ENCODE measurements at regions not wholly inside any gene's neighbourhood (a gene's known extent, or its start where the extent isn't known, plus 50 kb on each side); places are given as distances from the start of the nearest gene placed in this dataset.

DNA sequence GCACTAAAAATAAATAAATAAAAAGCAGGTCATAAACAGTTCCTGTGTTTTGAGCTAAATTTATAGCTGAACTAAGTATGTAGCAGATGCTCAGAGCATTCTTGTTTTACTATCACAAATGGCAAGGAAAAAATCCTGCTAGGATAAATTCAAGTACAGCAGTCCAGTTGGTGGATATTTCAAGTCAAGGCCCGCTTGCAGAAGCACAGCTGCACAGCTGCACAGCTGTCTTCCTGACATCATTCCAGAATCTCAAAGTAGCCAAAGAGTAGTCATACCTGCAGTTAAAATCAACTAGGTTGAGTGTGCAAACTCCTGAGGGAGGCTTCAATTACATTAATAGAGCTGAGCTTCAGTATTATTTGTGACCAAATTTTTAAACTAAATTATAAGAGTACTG, 297.7 kb upstream of the MANEA start:
- no peaks in the 10 kb centered on the region for H3K36me3 Mint-ChIP-seq (ENCODE audit: low read depth)
- H3K27me3 Mint-ChIP-seq (ENCODE audit: insufficient read depth) = no peaks in the 10 kb centered on the region
- H3K4me3 Mint-ChIP-seq = no peak overlapping the region
- peaks cover 43% of the 10 kb centered on the region for H3K9me3 Mint-ChIP-seq
- TF ChIP-seq, protein P1, sequence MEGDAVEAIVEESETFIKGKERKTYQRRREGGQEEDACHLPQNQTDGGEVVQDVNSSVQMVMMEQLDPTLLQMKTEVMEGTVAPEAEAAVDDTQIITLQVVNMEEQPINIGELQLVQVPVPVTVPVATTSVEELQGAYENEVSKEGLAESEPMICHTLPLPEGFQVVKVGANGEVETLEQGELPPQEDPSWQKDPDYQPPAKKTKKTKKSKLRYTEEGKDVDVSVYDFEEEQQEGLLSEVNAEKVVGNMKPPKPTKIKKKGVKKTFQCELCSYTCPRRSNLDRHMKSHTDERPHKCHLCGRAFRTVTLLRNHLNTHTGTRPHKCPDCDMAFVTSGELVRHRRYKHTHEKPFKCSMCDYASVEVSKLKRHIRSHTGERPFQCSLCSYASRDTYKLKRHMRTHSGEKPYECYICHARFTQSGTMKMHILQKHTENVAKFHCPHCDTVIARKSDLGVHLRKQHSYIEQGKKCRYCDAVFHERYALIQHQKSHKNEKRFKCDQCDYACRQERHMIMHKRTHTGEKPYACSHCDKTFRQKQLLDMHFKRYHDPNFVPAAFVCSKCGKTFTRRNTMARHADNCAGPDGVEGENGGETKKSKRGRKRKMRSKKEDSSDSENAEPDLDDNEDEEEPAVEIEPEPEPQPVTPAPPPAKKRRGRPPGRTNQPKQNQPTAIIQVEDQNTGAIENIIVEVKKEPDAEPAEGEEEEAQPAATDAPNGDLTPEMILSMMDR (IDR thresholded peaks at IDR 0.05) = no peak
- H3K4me1 Mint-ChIP-seq (ENCODE audit: low read depth) = no peaks in the 10 kb centered on the region
- DNase-seq = no peak
- H3K27ac Mint-ChIP-seq = no peak overlapping the region

DNA sequence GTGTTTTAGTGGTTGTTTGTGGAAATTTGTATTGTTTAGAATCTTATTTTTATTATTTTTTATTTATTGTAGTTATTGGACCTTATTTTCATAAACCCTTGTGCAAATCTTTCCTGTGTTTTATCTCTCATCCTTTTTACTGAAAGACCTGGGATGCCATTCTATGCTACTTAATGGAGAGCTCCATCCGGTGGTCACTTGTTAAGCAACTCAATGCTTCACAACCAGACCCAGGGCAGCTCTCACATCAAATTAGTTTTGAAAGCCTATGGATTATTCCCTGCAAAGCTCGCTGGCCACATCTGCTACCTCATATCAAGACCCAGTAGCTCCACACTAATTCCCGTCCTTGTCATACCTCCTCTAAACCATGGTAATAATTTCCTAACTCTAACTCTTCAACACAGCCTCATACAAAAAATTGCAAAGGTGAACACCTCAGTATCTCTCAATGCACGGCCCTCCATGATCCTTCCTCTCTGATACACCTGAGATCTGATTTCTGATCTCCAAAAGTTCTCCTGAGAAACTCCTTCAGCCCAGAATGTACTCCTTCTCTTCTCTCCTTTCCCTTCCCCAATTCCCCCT, 296.6 kb upstream of the MANEA start:
- TF ChIP-seq, protein P1 (IDR thresholded peaks at IDR 0.05) = no peak
- peaks cover 49% of the 10 kb centered on the region for H3K9me3 Mint-ChIP-seq
- no peak overlapping the region for H3K27ac Mint-ChIP-seq
- no peak overlapping the region for H3K4me3 Mint-ChIP-seq
- H3K4me1 Mint-ChIP-seq (ENCODE audit: low read depth) = no peaks in the 10 kb centered on the region
- no peaks in the 10 kb centered on the region for H3K27me3 Mint-ChIP-seq (ENCODE audit: insufficient read depth)
- no peak for DNase-seq
- no peaks in the 10 kb centered on the region for H3K36me3 Mint-ChIP-seq (ENCODE audit: low read depth)

DNA sequence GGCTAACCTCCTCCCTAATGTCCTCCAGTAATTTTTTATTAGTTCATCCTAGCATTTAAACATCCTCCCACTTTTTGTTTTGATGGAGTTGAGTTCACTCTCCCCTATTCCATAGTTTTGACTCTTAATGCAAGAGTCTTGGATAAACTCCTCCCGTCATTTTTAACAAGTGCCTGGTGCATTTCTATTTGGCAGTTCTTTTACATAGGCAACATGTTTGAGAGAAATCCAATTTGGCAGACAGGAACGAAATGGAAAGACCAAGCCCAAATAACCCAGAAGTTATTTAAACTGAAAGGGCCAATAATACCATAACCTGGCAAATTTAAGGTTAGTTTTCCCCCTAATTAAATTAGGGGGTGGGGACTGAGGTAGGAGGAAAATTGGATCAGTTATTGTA, 291.5 kb upstream of the MANEA start:
- H3K36me3 Mint-ChIP-seq (ENCODE audit: low read depth) = no peaks in the 10 kb centered on the region
- H3K4me3 Mint-ChIP-seq = no peak overlapping the region
- TF ChIP-seq, protein P1 (IDR thresholded peaks at IDR 0.05) = no peak
- H3K9me3 Mint-ChIP-seq = peaks cover 34% of the 10 kb centered on the region
- H3K27me3 Mint-ChIP-seq (ENCODE audit: insufficient read depth) = peaks cover 1% of the 10 kb centered on the region; the same call in 1 of the 2 replicates
- no peak overlapping the region for H3K27ac Mint-ChIP-seq
- H3K4me1 Mint-ChIP-seq (ENCODE audit: low read depth) = no peaks in the 10 kb centered on the region
- no peak for DNase-seq

DNA sequence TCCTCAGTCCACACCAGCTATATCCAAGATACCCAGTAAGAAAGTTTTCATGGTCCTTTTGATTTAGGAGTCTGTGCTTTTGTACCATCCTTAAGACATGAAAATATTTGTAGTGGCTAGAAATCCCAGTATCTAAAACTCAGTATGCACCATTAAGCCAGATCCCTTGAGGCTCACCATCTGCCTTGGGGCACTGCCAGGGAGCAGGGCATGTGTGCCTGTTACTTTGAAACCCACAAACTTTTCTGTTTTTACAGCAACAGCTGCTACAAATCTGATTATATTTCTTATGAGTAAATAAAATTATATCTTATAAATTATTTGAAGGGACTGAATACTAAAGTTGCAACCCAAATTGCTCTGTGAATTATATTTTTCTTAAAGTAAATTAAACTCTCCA, 290.5 kb upstream of the MANEA start:
- Mint-ChIP-seq H3K36me3 (ENCODE audit: low read depth) (no peaks in the 10 kb centered on the region), H3K4me3 (no peak overlapping the region), H3K4me1 (ENCODE audit: low read depth) (no peaks in the 10 kb centered on the region), H3K9me3 (peaks cover 29% of the 10 kb centered on the region), H3K27ac (no peak overlapping the region), H3K27me3 (ENCODE audit: insufficient read depth) (peaks cover 1% of the 10 kb centered on the region; the same call in 1 of the 2 replicates)
- TF ChIP-seq, protein P1 (IDR thresholded peaks at IDR 0.05) = no peak
- no peak for DNase-seq

DNA sequence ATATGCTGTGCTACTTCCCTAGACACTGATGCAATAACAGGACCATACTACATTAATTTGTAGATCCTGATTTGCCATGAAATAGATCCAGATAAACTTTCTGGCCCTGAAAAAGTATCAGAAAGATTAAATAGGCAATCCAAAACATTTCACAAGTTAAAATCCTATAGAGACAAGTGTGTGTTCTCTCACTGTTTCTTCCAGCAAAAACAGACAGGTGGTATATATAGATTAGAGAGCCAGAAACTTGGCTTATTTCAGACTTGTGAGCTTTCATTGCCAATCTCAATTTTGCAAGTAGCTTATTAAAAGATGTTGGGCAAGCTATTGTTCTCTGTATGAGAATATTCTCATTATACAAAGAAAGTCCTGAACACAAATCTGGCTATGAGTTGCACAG, 289.1 kb upstream of the MANEA start:
- peaks cover 1% of the 10 kb centered on the region; the same call in 1 of the 2 replicates for H3K27me3 Mint-ChIP-seq (ENCODE audit: insufficient read depth)
- DNase-seq = no peak
- H3K4me3 Mint-ChIP-seq = no peak overlapping the region

More for the DNA sequence above, 289.1 kb upstream of the MANEA start:
- Mint-ChIP-seq H3K36me3 (ENCODE audit: low read depth) (no peaks in the 10 kb centered on the region), H3K4me1 (ENCODE audit: low read depth) (no peaks in the 10 kb centered on the region), H3K27ac (no peak overlapping the region), H3K9me3 (peaks cover 24% of the 10 kb centered on the region)
- TF ChIP-seq, protein P1 (IDR thresholded peaks at IDR 0.05) = no peak
